GM23248 (cell line): ENCODE measurements at regions not wholly inside any gene's neighbourhood (a gene's known extent, or its start where the extent isn't known, plus 50 kb on each side); places are given as distances from the start of the nearest gene placed in this dataset.

Experiments used
- DNase-seq: peaks from one replicate; pipeline ENCODE4 v3.0.0-alpha.2; 2015
- H2AFZ ChIP-seq: fragments of 200-600 bp; sonication (generic); 2 replicates; pipeline ENCODE4 v1.6.1; 2016; ENCODE audit warnings: antibody characterized with exemption
- H3F3A ChIP-seq: fragments of 200-600 bp; sonication (generic); 2 replicates; pipeline ENCODE4 v1.6.1; 2016; ENCODE audit warnings: mild to moderate bottlenecking, antibody characterized with exemption, mixed run types; ENCODE audit not compliant: insufficient read depth
- H3K27ac ChIP-seq: fragments of 200-600 bp; sonication (generic); 2 replicates; pipeline ENCODE4 v1.5.1; 2016; ENCODE audit warnings: mild to moderate bottlenecking
- H3K27me3 ChIP-seq: fragments of 200-600 bp; sonication (generic); replicated peaks from 2 replicates; pipeline ENCODE4 v1.6.1; 2016; ENCODE audit warnings: mild to moderate bottlenecking; ENCODE audit not compliant: insufficient read depth
- H3K36me3 ChIP-seq: fragments of 200-600 bp; sonication (generic); 2 replicates; pipeline ENCODE4 v1.6.1; 2016; ENCODE audit warnings: low read depth, mild to moderate bottlenecking
- H3K4me1 ChIP-seq: fragments of 200-600 bp; sonication (generic); 2 replicates; pipeline ENCODE4 v1.6.1; 2016; ENCODE audit warnings: mild to moderate bottlenecking; ENCODE audit not compliant: insufficient read depth
- H3K4me2 ChIP-seq: fragments of 200-600 bp; sonication (generic); one replicate; pipeline ENCODE4 v1.6.1; 2016; ENCODE audit warnings: mild to moderate bottlenecking; ENCODE audit not compliant: unreplicated experiment
- H3K4me3 ChIP-seq: fragments of 200-600 bp; sonication (generic); 2 replicates; pipeline ENCODE4 v1.5.1; 2016; ENCODE audit warnings: mild to moderate bottlenecking
- H3K79me2 ChIP-seq: fragments of 200-600 bp; sonication (generic); 2 replicates; pipeline ENCODE4 v1.6.1; 2016; ENCODE audit warnings: mild to moderate bottlenecking; ENCODE audit not compliant: insufficient read depth
- H3K9ac ChIP-seq: fragments of 200-600 bp; sonication (generic); 2 replicates; pipeline ENCODE4 v1.6.1; 2016; ENCODE audit warnings: mild to moderate bottlenecking
- H3K9me2 ChIP-seq: fragments of 200-600 bp; sonication (generic); 2 replicates; pipeline ENCODE4 v1.6.1; 2016; ENCODE audit warnings: mixed run types, mild to moderate bottlenecking, moderate library complexity; ENCODE audit not compliant: insufficient read depth
- H3K9me3 ChIP-seq: fragments of 200-600 bp; sonication (generic); one replicate; pipeline ENCODE4 v1.6.1; 2017; ENCODE audit warnings: low read depth
- H4K20me1 ChIP-seq: fragments of 200-600 bp; sonication (generic); 2 replicates; pipeline ENCODE4 v1.6.0; 2016; ENCODE audit not compliant: insufficient read depth
- EZH2 ChIP-seq: fragments of 200-600 bp; sonication (generic); IDR thresholded peaks from 2 replicates; pipeline ENCODE4 v1.6.1; 2018; ENCODE audit warnings: antibody characterized with exemption, mild to moderate bottlenecking; ENCODE audit not compliant: insufficient read depth, poor library complexity, severe bottlenecking
- EZH2phosphoT487 ChIP-seq: fragments of 200-600 bp; sonication (generic); IDR thresholded peaks from 2 replicates; pipeline ENCODE4 v1.6.1; 2018; ENCODE audit warnings: antibody characterized with exemption, moderate library complexity, mild to moderate bottlenecking, low read depth; ENCODE audit not compliant: insufficient read depth
- WGBS, 2 experiments: methylation state at CpG; one replicate each; pipeline ENCODE4 v1.1.6; 2015 to 2017; ENCODE audit warnings: low lambda C conversion rate in 2 of 2, low coverage in 1 of 2; ENCODE audit errors: missing lambda C conversion rate in 2 of 2; 5-methylcytosine and 5-hydroxymethylcytosine counted together
- in situ Hi-C: fragments of 300-500 bp; cut with MboI; formaldehyde crosslinking; loops from 2 replicates; pipeline ENCODE4 v1.15.0; 2020

GRCh38 chr17:77694391-77695363 lies 263.8 kb upstream of the TNRC6C start:
- 55 to 61% methylated on average over 11 of the region's 11 CpGs for WGBS, 2 experiments
- Histone ChIP-seq H3K79me2 (no peaks in the 10 kb centered on the region), H3K9me3 (no peaks in the 10 kb centered on the region), H3K4me2 (no peak overlapping the region), H3K9me2 (no peaks in the 10 kb centered on the region), H3K36me3 (no peaks in the 10 kb centered on the region), H3K4me3 (no peak overlapping the region), H4K20me1 (no peaks in the 10 kb centered on the region), H3F3A (no peaks in the 10 kb centered on the region), H3K27ac (no peak overlapping the region), H2AFZ (no peak overlapping the region), H3K27me3 (peaks cover 45% of the 10 kb centered on the region), H3K9ac (no peak overlapping the region), H3K4me1 (peaks cover 8% of the 10 kb centered on the region)
- in situ Hi-C loops: no loop called here
- TF ChIP-seq EZH2phosphoT487 (no peak), EZH2 (no peak)
- no peak for DNase-seq

GRCh38 chr17:77695386-77695785 lies 263.1 kb upstream of the TNRC6C start:
- Histone ChIP-seq H3K9me2 (no peaks in the 10 kb centered on the region), H4K20me1 (no peaks in the 10 kb centered on the region), H3K27me3 (peaks cover 47% of the 10 kb centered on the region), H3K79me2 (no peaks in the 10 kb centered on the region), H3K4me2 (no peak overlapping the region), H3K9ac (no peak overlapping the region), H3K4me1 (peaks cover 5% of the 10 kb centered on the region), H3K36me3 (no peaks in the 10 kb centered on the region), H3K27ac (no peak overlapping the region), H3K9me3 (no peaks in the 10 kb centered on the region), H2AFZ (no peak overlapping the region), H3F3A (no peaks in the 10 kb centered on the region), H3K4me3 (no peak overlapping the region)
- in situ Hi-C loops: no loop called here
- DNase-seq: no peak
- 64 to 67% methylated on average over 9 of the region's 9 CpGs for WGBS, 2 experiments
- TF ChIP-seq EZH2 (no peak), EZH2phosphoT487 (no peak)

GRCh38 chr17:77696151-77696720 lies 262.3 kb upstream of the TNRC6C start:
- Histone ChIP-seq H2AFZ (no peak overlapping the region), H3K4me2 (no peak overlapping the region), H3K27me3 (peaks cover 52% of the 10 kb centered on the region), H3K9ac (no peak overlapping the region), H3K4me3 (no peak overlapping the region), H3K27ac (no peak overlapping the region), H3K79me2 (no peaks in the 10 kb centered on the region), H4K20me1 (no peaks in the 10 kb centered on the region), H3K9me2 (no peaks in the 10 kb centered on the region), H3F3A (no peaks in the 10 kb centered on the region), H3K9me3 (no peaks in the 10 kb centered on the region), H3K4me1 (no peaks in the 10 kb centered on the region), H3K36me3 (no peaks in the 10 kb centered on the region)
- TF ChIP-seq EZH2phosphoT487: no peak
- TF ChIP-seq EZH2: no peak
- 43 to 47% methylated on average over 16 to 26 of the region's 26 CpGs for WGBS, 2 experiments
- no peak for DNase-seq
- in situ Hi-C loops: no loop called here

GRCh38 chr17:77696721-77697460 lies 261.6 kb upstream of the TNRC6C start:
- Histone ChIP-seq H4K20me1 (no peaks in the 10 kb centered on the region), H3K36me3 (no peaks in the 10 kb centered on the region), H3K27me3 (peaks cover 52% of the 10 kb centered on the region), H3F3A (no peaks in the 10 kb centered on the region), H3K4me2 (no peak overlapping the region), H3K4me1 (no peaks in the 10 kb centered on the region), H3K9me2 (no peaks in the 10 kb centered on the region), H3K4me3 (no peak overlapping the region), H3K9me3 (no peaks in the 10 kb centered on the region), H3K79me2 (no peaks in the 10 kb centered on the region), H3K27ac (no peak overlapping the region), H3K9ac (no peak overlapping the region), H2AFZ (no peak overlapping the region)
- TF ChIP-seq EZH2 (no peak), EZH2phosphoT487 (no peak)
- in situ Hi-C loops: no loop called here
- DNase-seq: no peak
- WGBS, 2 experiments: 28 to 43% methylated on average over 9 to 15 of the region's 15 CpGs
